Osteoblast (primary cell): ENCODE measurements at regions not wholly inside any gene's neighbourhood (a gene's known extent, or its start where the extent isn't known, plus 50 kb on each side); places are given as distances from the start of the nearest gene placed in this dataset.

Experiments used
- DNase-seq: peaks from one replicate; pipeline ENCODE4 v3.0.0; 2011; ENCODE audit warnings: low spot score, mixed read lengths; ENCODE audit not compliant: insufficient read length; ENCODE audit errors: missing footprints
- H2AFZ ChIP-seq: 2 replicates; pipeline ENCODE4 v1.6.0; 2011; ENCODE audit warnings: mild to moderate bottlenecking, low read length
- H3K27ac ChIP-seq: 2 replicates; pipeline ENCODE4 v1.5.1; 2011; ENCODE audit warnings: mild to moderate bottlenecking, low read depth, low read length, moderate library complexity
- H3K27me3 ChIP-seq: 2 replicates; pipeline ENCODE4 v1.6.0; 2012; ENCODE audit warnings: mild to moderate bottlenecking, control low read depth, inconsistent platforms, low read length, moderate library complexity; ENCODE audit not compliant: insufficient read depth
- H3K36me3 ChIP-seq: 2 replicates; pipeline ENCODE4 v1.5.1; 2011; ENCODE audit warnings: mild to moderate bottlenecking, low read length, control low read depth, moderate library complexity; ENCODE audit not compliant: insufficient read depth
- H3K4me1 ChIP-seq: 2 replicates; pipeline ENCODE4 v1.5.1; 2011; ENCODE audit warnings: mild to moderate bottlenecking, low read length, control low read depth, moderate library complexity; ENCODE audit not compliant: insufficient read depth
- H3K4me2 ChIP-seq: 2 replicates; pipeline ENCODE4 v1.6.0; 2011; ENCODE audit warnings: mild to moderate bottlenecking, low read length; ENCODE audit not compliant: insufficient read depth
- H3K4me3 ChIP-seq: fragments of 200-600 bp; sonication (generic); 3 replicates; pipeline ENCODE4 v1.5.1; 2012; ENCODE audit warnings: mild to moderate bottlenecking, low read length, inconsistent platforms; ENCODE audit not compliant: insufficient read depth
- H3K79me2 ChIP-seq: 2 replicates; pipeline ENCODE4 v1.6.0; 2012; ENCODE audit warnings: mild to moderate bottlenecking, low read length, control low read depth, inconsistent platforms; ENCODE audit not compliant: insufficient read depth
- H3K9me3 ChIP-seq: 2 replicates; pipeline ENCODE4 v1.5.1; 2011; ENCODE audit warnings: low read depth, low read length, control low read depth
- H4K20me1 ChIP-seq: 2 replicates; pipeline ENCODE4 v1.6.0; 2012; ENCODE audit warnings: mild to moderate bottlenecking, low read length, control low read depth; ENCODE audit not compliant: insufficient read depth
- TF ChIP-seq, protein P1 (sequence below): IDR thresholded peaks from 2 replicates; pipeline ENCODE4 v1.5.1; 2011; ENCODE audit warnings: mild to moderate bottlenecking, low read depth, low read length, moderate library complexity; ENCODE audit errors: extremely low read depth

DNA sequence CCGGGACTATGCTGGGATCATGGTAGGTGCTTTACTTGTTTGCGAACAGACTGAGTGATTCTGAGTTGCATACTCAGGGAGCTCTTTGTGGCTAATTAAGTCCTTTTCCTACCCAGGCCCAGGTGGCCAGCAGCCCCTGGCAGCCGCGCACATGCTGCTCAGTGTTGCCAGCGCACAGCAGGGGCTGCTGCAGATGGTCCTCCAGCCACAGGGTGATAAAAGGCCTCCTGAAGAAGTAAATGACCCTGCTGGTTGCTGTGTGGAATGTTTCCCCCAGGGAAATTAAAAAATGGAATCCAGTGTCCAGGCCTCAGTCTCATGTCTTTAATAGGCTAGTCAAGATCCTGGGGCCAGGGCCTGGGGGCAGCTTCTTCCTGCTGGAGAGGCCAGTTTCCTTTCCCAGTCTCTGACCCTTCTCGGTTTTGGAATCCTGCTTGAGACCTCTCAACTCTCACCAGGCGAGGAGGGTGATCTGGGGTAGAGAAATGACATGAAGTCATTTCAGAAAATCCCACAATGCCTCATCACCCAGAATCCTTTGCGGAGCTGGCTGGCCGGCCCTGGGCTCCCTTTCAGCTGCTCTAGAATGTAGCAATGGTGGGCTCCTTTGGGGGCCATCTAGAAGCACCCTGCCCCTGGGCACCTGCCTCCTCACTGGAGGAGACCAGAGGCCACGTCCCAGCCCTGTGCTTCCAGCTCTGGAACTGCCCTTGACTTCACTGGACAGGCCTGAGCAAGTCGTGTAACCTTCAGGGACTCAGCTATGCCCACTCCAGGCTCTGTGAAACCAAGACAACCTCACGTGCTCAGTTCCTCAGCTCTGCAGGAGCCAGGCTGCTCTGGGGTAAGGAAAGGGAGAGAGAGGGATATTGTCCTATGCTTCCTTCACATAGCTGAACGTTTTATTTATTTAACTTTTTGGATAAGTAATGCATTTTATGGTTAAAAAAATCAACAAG is 131.4 kb downstream of the MRPS6 start:
- Histone ChIP-seq H2AFZ (no peak overlapping the region), H3K27ac (no peak overlapping the region), H3K27me3 (no peaks in the 10 kb centered on the region), H3K36me3 (no peaks in the 10 kb centered on the region), H3K79me2 (no peaks in the 10 kb centered on the region), H3K4me2 (no peak overlapping the region), H4K20me1 (no peaks in the 10 kb centered on the region), H3K9me3 (no peaks in the 10 kb centered on the region), H3K4me3 (no peak overlapping the region), H3K4me1 (peaks cover 6% of the 10 kb centered on the region)
- TF ChIP-seq, protein P1, sequence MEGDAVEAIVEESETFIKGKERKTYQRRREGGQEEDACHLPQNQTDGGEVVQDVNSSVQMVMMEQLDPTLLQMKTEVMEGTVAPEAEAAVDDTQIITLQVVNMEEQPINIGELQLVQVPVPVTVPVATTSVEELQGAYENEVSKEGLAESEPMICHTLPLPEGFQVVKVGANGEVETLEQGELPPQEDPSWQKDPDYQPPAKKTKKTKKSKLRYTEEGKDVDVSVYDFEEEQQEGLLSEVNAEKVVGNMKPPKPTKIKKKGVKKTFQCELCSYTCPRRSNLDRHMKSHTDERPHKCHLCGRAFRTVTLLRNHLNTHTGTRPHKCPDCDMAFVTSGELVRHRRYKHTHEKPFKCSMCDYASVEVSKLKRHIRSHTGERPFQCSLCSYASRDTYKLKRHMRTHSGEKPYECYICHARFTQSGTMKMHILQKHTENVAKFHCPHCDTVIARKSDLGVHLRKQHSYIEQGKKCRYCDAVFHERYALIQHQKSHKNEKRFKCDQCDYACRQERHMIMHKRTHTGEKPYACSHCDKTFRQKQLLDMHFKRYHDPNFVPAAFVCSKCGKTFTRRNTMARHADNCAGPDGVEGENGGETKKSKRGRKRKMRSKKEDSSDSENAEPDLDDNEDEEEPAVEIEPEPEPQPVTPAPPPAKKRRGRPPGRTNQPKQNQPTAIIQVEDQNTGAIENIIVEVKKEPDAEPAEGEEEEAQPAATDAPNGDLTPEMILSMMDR: no peak
- no peak for DNase-seq

- H3K9me3 ChIP-seq: no peaks in the 10 kb centered on the region
- DNase-seq: no peak
- TF ChIP-seq, protein P1: no peak
- H3K4me2 ChIP-seq: no peak overlapping the region
- H3K36me3 ChIP-seq: no peaks in the 10 kb centered on the region
- no peaks in the 10 kb centered on the region for H3K27me3 ChIP-seq
- no peak overlapping the region for H2AFZ ChIP-seq
- H3K4me3 ChIP-seq: no peak overlapping the region
- H3K79me2 ChIP-seq: no peaks in the 10 kb centered on the region
- H4K20me1 ChIP-seq: no peaks in the 10 kb centered on the region
- peaks cover 6% of the 10 kb centered on the region for H3K4me1 ChIP-seq
- H3K27ac ChIP-seq: no peak overlapping the region
Observed at GRCh38 chr21:34205811-34206571, 132.6 kb downstream of the MRPS6 start.

- H2AFZ ChIP-seq: no peak overlapping the region
- H3K4me3 ChIP-seq: no peak overlapping the region
- no peaks in the 10 kb centered on the region for H3K9me3 ChIP-seq
- H3K4me2 ChIP-seq: no peak overlapping the region
- H3K36me3 ChIP-seq: no peaks in the 10 kb centered on the region
- TF ChIP-seq, protein P1: no peak
- H3K4me1 ChIP-seq: no peaks in the 10 kb centered on the region
- no peak overlapping the region for H3K27ac ChIP-seq
- DNase-seq: no peak
- H4K20me1 ChIP-seq: no peaks in the 10 kb centered on the region
- H3K79me2 ChIP-seq: no peaks in the 10 kb centered on the region
- H3K27me3 ChIP-seq: no peaks in the 10 kb centered on the region
Observed at GRCh38 chr21:34213959-34214358, 140.6 kb downstream of the MRPS6 start.

GRCh38 chr21:34215501-34215900 is 142.1 kb downstream of the MRPS6 start:
- Histone ChIP-seq H4K20me1 (no peaks in the 10 kb centered on the region), H3K79me2 (no peaks in the 10 kb centered on the region), H3K27me3 (no peaks in the 10 kb centered on the region), H3K27ac (no peak overlapping the region), H3K4me3 (peak overlapping the region; percentile 2), H3K4me1 (no peaks in the 10 kb centered on the region), H3K36me3 (no peaks in the 10 kb centered on the region), H2AFZ (no peak overlapping the region), H3K9me3 (no peaks in the 10 kb centered on the region), H3K4me2 (no peak overlapping the region)
- DNase-seq: no peak
- TF ChIP-seq, protein P1: no peak
